Neural cell (in vitro differentiated cells): ENCODE measurements at regions not wholly inside any gene's neighbourhood (a gene's known extent, or its start where the extent isn't known, plus 50 kb on each side); places are given as distances from the start of the nearest gene placed in this dataset.
A peak's percentile ranks its signal among the peaks of the same experiment; 100 is the strongest.

Experiments used
- EP300 ChIP-seq: fragments of 450-650 bp; conservative IDR thresholded peaks from 2 replicates; pipeline ENCODE4 v1.6.1; 2014; ENCODE audit warnings: antibody characterized with exemption, mild to moderate bottlenecking, moderate library complexity; ENCODE audit not compliant: poor library complexity, severe bottlenecking
- EZH2 ChIP-seq: fragments of 200-600, 300-800 bp; shearing (Covaris generic), sonication (generic); IDR thresholded peaks from 2 replicates; pipeline ENCODE4 v1.6.1; 2014; ENCODE audit warnings: antibody characterized with exemption, low read length, borderline replicate concordance, mild to moderate bottlenecking; ENCODE audit not compliant: insufficient read depth, poor library complexity, severe bottlenecking
- POLR2AphosphoS5 ChIP-seq: IDR thresholded peaks from 2 replicates; pipeline ENCODE4 v1.6.1; 2012
- TAF1 ChIP-seq: IDR thresholded peaks from 2 replicates; pipeline ENCODE4 v1.6.1; 2012; ENCODE audit warnings: low read depth
- TF ChIP-seq, protein P1 (sequence below): fragments of 450-650 bp; IDR thresholded peaks from 2 replicates; pipeline ENCODE4 v1.5.1; 2014; ENCODE audit warnings: antibody characterized with exemption, mild to moderate bottlenecking, moderate library complexity; ENCODE audit not compliant: poor library complexity, severe bottlenecking
- TF ChIP-seq, protein P2 (sequence below): IDR thresholded peaks from 2 replicates; pipeline ENCODE4 v1.6.1; 2012; ENCODE audit warnings: borderline replicate concordance

- TF ChIP-seq, protein P1, sequence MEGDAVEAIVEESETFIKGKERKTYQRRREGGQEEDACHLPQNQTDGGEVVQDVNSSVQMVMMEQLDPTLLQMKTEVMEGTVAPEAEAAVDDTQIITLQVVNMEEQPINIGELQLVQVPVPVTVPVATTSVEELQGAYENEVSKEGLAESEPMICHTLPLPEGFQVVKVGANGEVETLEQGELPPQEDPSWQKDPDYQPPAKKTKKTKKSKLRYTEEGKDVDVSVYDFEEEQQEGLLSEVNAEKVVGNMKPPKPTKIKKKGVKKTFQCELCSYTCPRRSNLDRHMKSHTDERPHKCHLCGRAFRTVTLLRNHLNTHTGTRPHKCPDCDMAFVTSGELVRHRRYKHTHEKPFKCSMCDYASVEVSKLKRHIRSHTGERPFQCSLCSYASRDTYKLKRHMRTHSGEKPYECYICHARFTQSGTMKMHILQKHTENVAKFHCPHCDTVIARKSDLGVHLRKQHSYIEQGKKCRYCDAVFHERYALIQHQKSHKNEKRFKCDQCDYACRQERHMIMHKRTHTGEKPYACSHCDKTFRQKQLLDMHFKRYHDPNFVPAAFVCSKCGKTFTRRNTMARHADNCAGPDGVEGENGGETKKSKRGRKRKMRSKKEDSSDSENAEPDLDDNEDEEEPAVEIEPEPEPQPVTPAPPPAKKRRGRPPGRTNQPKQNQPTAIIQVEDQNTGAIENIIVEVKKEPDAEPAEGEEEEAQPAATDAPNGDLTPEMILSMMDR, result no peak
- no peak for TF ChIP-seq POLR2AphosphoS5
- TF ChIP-seq EP300, result no peak
- no peak for TF ChIP-seq EZH2
- TF ChIP-seq, protein P2, sequence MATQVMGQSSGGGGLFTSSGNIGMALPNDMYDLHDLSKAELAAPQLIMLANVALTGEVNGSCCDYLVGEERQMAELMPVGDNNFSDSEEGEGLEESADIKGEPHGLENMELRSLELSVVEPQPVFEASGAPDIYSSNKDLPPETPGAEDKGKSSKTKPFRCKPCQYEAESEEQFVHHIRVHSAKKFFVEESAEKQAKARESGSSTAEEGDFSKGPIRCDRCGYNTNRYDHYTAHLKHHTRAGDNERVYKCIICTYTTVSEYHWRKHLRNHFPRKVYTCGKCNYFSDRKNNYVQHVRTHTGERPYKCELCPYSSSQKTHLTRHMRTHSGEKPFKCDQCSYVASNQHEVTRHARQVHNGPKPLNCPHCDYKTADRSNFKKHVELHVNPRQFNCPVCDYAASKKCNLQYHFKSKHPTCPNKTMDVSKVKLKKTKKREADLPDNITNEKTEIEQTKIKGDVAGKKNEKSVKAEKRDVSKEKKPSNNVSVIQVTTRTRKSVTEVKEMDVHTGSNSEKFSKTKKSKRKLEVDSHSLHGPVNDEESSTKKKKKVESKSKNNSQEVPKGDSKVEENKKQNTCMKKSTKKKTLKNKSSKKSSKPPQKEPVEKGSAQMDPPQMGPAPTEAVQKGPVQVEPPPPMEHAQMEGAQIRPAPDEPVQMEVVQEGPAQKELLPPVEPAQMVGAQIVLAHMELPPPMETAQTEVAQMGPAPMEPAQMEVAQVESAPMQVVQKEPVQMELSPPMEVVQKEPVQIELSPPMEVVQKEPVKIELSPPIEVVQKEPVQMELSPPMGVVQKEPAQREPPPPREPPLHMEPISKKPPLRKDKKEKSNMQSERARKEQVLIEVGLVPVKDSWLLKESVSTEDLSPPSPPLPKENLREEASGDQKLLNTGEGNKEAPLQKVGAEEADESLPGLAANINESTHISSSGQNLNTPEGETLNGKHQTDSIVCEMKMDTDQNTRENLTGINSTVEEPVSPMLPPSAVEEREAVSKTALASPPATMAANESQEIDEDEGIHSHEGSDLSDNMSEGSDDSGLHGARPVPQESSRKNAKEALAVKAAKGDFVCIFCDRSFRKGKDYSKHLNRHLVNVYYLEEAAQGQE, result peak; percentile 83
- no peak for TF ChIP-seq TAF1
Observed at GRCh38 chr6:27837625-27838057, 74.6 kb downstream of the OR2B2 start.
